GM12892 (cell line): ENCODE measurements at regions not wholly inside any gene's neighbourhood (a gene's known extent, or its start where the extent isn't known, plus 50 kb on each side); places are given as distances from the start of the nearest gene placed in this dataset.

ENCODE experiments used
- POLR2A ChIP-seq: IDR thresholded peaks from 2 replicates; pipeline ENCODE4 v1.6.1; 2011; ENCODE audit warnings: low read depth, low read length, control low read depth
- POLR2AphosphoS5 ChIP-seq: IDR thresholded peaks from 2 replicates; pipeline ENCODE4 v1.6.1; 2011; ENCODE audit warnings: low read depth, low read length, control low read depth
- TAF1 ChIP-seq: IDR thresholded peaks from 2 replicates; pipeline ENCODE4 v1.6.1; 2011; ENCODE audit warnings: low read depth, mild to moderate bottlenecking, control low read depth, low read length, borderline replicate concordance

DNA sequence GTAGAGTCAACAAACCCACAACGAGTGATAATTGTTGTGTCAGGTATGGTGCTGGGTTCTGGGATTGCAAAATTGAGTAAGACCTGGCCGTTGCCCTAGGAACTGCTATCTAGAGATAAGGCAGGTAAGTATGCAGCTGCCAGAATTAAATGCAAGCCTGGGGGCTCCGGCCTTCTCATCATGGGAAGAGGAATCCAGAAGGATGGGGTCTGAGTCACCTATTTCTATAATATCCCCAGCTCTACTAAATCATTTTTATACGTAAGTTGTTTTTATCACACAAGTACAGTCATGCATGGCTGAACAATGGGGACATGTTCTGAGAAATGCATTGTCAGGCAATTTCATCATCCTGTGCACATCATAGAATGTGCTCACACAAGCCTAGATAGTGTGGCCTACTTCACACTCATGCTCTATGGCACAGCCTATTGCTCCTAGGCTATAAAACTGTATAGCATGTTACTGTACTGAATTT is 203.0 kb downstream of the KLF5 start:
- TF ChIP-seq POLR2A (no peak), POLR2AphosphoS5 (no peak), TAF1 (no peak)
